Keratinocyte (primary cell): ENCODE measurements at regions not wholly inside any gene's neighbourhood (a gene's known extent, or its start where the extent isn't known, plus 50 kb on each side); places are given as distances from the start of the nearest gene placed in this dataset.

Source experiments
- DNase-seq: peaks from one replicate; pipeline ENCODE4 v3.0.0-alpha.2; 2011; ENCODE audit warnings: low read depth, missing footprints, low spot score
- FAIRE-seq: peaks from 2 replicates; lab custom pipeline; 2011; peaks lifted over from hg19 to GRCh38; lab: Jason Lieb, UNC
- H2AFZ ChIP-seq: 2 replicates; pipeline ENCODE4 v1.6.0; 2012; ENCODE audit warnings: low read length, control low read depth, inconsistent platforms; ENCODE audit not compliant: control insufficient read depth
- H3K27ac ChIP-seq: 2 replicates; pipeline ENCODE4 v1.5.1; 2011; ENCODE audit warnings: low read length; ENCODE audit not compliant: control insufficient read depth, insufficient read depth
- H3K27me3 ChIP-seq: 3 replicates; pipeline ENCODE4 v1.6.0; 2011; ENCODE audit warnings: low read length; ENCODE audit not compliant: control insufficient read depth, insufficient read depth; ENCODE audit errors: extremely low read depth
- H3K36me3 ChIP-seq, 2 experiments: 2 replicates in 1 of 2; 3 replicates in 1 of 2; pipeline ENCODE4 v1.5.1; 2011; ENCODE audit warnings: low read length in 2 of 2, mild to moderate bottlenecking in 1 of 2; ENCODE audit not compliant: control insufficient read depth in 2 of 2, insufficient read depth in 2 of 2; ENCODE audit errors: extremely low read depth in 1 of 2
- H3K4me1 ChIP-seq: 3 replicates; pipeline ENCODE4 v1.5.1; 2011; ENCODE audit warnings: low read length; ENCODE audit not compliant: control insufficient read depth, insufficient read depth; ENCODE audit errors: extremely low read depth
- H3K4me2 ChIP-seq: 3 replicates; pipeline ENCODE4 v1.6.0; 2011; ENCODE audit warnings: low read depth, low read length; ENCODE audit not compliant: control insufficient read depth, insufficient read depth; ENCODE audit errors: extremely low read depth
- H3K4me3 ChIP-seq, 3 experiments: fragments of 200-600 bp in 1 of 3; sonication (generic) in 1 of 3; 2 replicates in 2 of 3; 3 replicates in 1 of 3; pipeline ENCODE4 v1.5.1; 2011 to 2016; ENCODE audit warnings: low read length in 3 of 3, mild to moderate bottlenecking in 3 of 3, control low read depth in 2 of 3, inconsistent platforms in 1 of 3, low read depth in 1 of 3, mixed read lengths in 1 of 3, mixed run types in 1 of 3, moderate library complexity in 1 of 3; ENCODE audit not compliant: control insufficient read depth in 2 of 3, insufficient read depth in 2 of 3; ENCODE audit errors: extremely low read depth in 1 of 3
- H3K79me2 ChIP-seq: 2 replicates; pipeline ENCODE4 v1.6.0; 2012; ENCODE audit warnings: low read length; ENCODE audit not compliant: control insufficient read depth, insufficient read depth
- H3K9ac ChIP-seq: 3 replicates; pipeline ENCODE4 v1.6.0; 2011; ENCODE audit warnings: low read length; ENCODE audit not compliant: control insufficient read depth, insufficient read depth; ENCODE audit errors: extremely low read depth
- H3K9me1 ChIP-seq: 3 replicates; pipeline ENCODE4 v1.6.0; 2011; ENCODE audit warnings: low read length; ENCODE audit not compliant: control insufficient read depth, insufficient read depth; ENCODE audit errors: extremely low read depth
- H3K9me3 ChIP-seq: 2 replicates; pipeline ENCODE4 v1.5.1; 2012; ENCODE audit warnings: low read depth, low read length; ENCODE audit not compliant: control insufficient read depth
- H4K20me1 ChIP-seq: 3 replicates; pipeline ENCODE4 v1.6.0; 2011; ENCODE audit warnings: low read length; ENCODE audit not compliant: control insufficient read depth, insufficient read depth; ENCODE audit errors: extremely low read depth
- CTCF ChIP-seq, 3 experiments: IDR thresholded peaks in 1 of 3; conservative IDR thresholded peaks in 1 of 3; optimal IDR thresholded peaks in 1 of 3; 2 replicates in 2 of 3; 3 replicates in 1 of 3; pipeline versions ENCODE3 to v1.5.1; 2011; ENCODE audit warnings: low read length in 3 of 3, mild to moderate bottlenecking in 3 of 3, moderate library complexity in 2 of 3, control low read depth in 1 of 3, inconsistent platforms in 1 of 3; ENCODE audit not compliant: insufficient read depth in 2 of 3; ENCODE audit errors: extremely low read depth in 1 of 3
- EZH2 ChIP-seq: IDR thresholded peaks from one replicate; pipeline ENCODE4 v1.6.1; 2012; ENCODE audit warnings: inconsistent platforms, mild to moderate bottlenecking, low read length, moderate library complexity
- dilution Hi-C: fragments of 300-500 bp; cut with MboI; formaldehyde crosslinking; loops from one replicate; pipeline ENCODE4 v1.7.0; 2020; ENCODE audit warnings: low sequenced_read_pairs; ENCODE audit not compliant: extremely low pct_ligation_motif_present

- H3K4me2 ChIP-seq = no peak overlapping the region
- H4K20me1 ChIP-seq = peaks cover 3% of the 10 kb centered on the region
- H3K9me1 ChIP-seq = no peaks in the 10 kb centered on the region
- TF ChIP-seq CTCF (optimal IDR thresholded peaks at IDR 0.05 in 1 of 3, IDR thresholded peaks at IDR 0.05 in 1 of 3, conservative IDR thresholded peaks at IDR 0.05 in 1 of 3; ENCODE audit: extremely low read depth in 1 of 3, insufficient read depth in 2 of 3, low read length in 3 of 3) = no peak
- no peak overlapping the region for H3K9ac ChIP-seq
- peaks cover 46 to 53% of the 10 kb centered on the region in 2 experiments for H3K36me3 ChIP-seq
- no peak overlapping the region for H2AFZ ChIP-seq
- DNase-seq = no peak
- dilution Hi-C loops = no loop called here
- no peaks in the 10 kb centered on the region for H3K9me3 ChIP-seq
- H3K27ac ChIP-seq = no peak overlapping the region
- H3K79me2 ChIP-seq = no peaks in the 10 kb centered on the region
- H3K27me3 ChIP-seq = no peaks in the 10 kb centered on the region
- no peak for FAIRE-seq
- H3K4me3 ChIP-seq = no peak overlapping the region
- H3K4me1 ChIP-seq = no peaks in the 10 kb centered on the region
These were observed 356.8 kb downstream of the SEC14L1 start for GRCh38 chr17:77497578-77497934.

GRCh38 chr17:77498091-77498741, 357.4 kb downstream of the SEC14L1 start:
- Histone ChIP-seq H3K36me3 (peaks cover 40 to 49% of the 10 kb centered on the region in 2 experiments), H2AFZ (no peak overlapping the region), H3K9me3 (no peaks in the 10 kb centered on the region), H3K9ac (no peak overlapping the region), H3K9me1 (no peaks in the 10 kb centered on the region), H3K27me3 (no peaks in the 10 kb centered on the region), H3K4me1 (no peaks in the 10 kb centered on the region), H3K4me3 (no peak overlapping the region), H4K20me1 (peaks cover 3% of the 10 kb centered on the region), H3K27ac (no peak overlapping the region), H3K4me2 (no peak overlapping the region), H3K79me2 (no peaks in the 10 kb centered on the region)
- no peak for DNase-seq
- dilution Hi-C loops = no loop called here
- TF ChIP-seq EZH2 (no peak), CTCF (optimal IDR thresholded peaks at IDR 0.05 in 1 of 3, IDR thresholded peaks at IDR 0.05 in 1 of 3, conservative IDR thresholded peaks at IDR 0.05 in 1 of 3; ENCODE audit: extremely low read depth in 1 of 3, insufficient read depth in 2 of 3, low read length in 3 of 3) (no peak)
- FAIRE-seq = no peak
